GM12865 (cell line): ENCODE measurements at regions not wholly inside any gene's neighbourhood (a gene's known extent, or its start where the extent isn't known, plus 50 kb on each side); places are given as distances from the start of the nearest gene placed in this dataset.
A peak's percentile ranks its signal among the peaks of the same experiment; 100 is the strongest.

Source experiments
- DNase-seq: peaks from one replicate; pipeline ENCODE4 v3.0.0; 2010; ENCODE audit warnings: low read depth
- H3K4me3 ChIP-seq: 2 replicates; pipeline ENCODE4 v1.5.1; 2011; ENCODE audit warnings: mild to moderate bottlenecking, low read depth, low read length, control low read depth
- CTCF ChIP-seq: IDR thresholded peaks from 2 replicates; pipeline ENCODE4 v1.5.1; 2011; ENCODE audit warnings: low read length, control low read depth, low read depth, inconsistent platforms; ENCODE audit not compliant: insufficient read depth; ENCODE audit errors: missing control alignments

DNA sequence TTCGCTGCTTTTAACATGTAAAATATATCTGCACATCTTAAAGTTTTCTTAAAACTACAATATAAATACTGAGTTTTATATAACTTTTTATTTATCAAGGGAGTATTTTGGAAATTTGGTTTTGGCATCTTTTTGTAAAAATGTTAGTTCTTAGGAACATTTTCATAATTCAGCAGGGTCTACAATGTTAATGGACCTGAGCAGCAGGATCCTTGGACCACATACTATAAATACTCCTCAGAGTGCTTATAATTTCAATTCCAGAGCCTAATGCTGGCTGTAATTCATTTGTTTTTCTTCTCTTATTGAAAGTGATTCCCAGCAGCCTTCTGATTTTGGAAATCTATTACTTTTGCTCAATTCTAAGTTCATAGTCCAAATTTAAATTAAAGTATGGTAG lies 1216.2 kb downstream of the MAT2B start:
- no peak overlapping the region for H3K4me3 ChIP-seq
- no peak for DNase-seq

DNA sequence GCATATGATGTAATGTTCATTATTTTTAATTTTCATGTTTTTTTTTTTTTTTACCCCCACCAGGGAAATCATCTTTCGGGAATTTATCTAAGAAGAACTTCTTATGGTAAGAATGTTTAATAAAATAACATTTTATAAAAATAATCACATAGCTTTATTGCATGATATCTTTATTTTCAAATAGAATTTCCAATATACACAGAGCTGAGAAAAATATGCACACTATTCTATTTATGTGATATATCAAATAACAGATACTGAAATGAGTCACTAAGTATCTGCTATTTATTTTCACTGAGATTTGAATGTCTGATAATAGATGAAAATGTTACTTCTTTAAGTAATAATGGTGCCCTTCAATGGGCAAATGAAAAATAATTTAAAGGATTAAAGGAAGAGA lies 1217.3 kb downstream of the MAT2B start:
- TF ChIP-seq CTCF, result no peak
- no peak overlapping the region for H3K4me3 ChIP-seq
- no peak for DNase-seq

More for the DNA sequence above, 1216.2 kb downstream of the MAT2B start:
- TF ChIP-seq CTCF, result no peak

DNA sequence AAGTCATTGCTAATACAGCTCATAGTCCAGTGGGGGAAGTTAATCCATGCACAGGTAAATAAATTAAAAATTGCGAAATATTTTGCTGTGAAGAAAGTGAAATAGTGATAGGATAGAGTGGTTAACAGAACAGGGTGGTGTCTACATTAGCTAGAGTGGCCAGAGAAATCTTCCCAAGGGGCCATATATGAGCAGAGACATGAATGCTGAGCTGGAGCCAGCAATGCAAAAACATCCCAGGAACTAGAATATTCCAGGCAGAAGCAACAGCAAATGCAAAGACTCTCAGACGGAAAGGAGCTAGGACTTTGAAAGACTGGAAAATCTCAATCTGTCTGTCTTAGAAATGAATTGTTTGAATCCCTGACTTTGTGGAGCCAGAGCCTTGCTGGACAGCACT lies 1221.6 kb downstream of the MAT2B start:
- no peak for TF ChIP-seq CTCF
- no peak overlapping the region for H3K4me3 ChIP-seq

DNA sequence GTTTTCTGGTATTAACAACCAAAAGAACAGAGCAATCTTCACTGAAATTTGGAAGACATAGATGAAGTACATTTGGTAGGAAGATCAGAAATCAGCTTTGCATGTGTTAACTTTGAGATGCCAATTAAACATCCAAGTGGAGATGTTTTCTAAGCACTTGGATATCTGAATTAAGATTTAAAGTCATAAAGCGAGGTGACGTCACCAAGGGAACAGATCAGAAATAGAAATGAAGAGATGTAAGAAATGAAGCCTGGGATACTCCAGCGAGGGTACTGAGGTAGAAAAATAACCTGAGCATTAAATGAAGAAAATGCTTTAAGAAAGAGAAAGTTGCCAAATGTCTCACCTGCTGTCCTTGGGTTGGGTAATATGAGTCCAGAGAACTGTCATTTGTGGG lies 1223.3 kb downstream of the MAT2B start:
- TF ChIP-seq CTCF, result no peak
- no peak for DNase-seq
- H3K4me3 ChIP-seq, result no peak overlapping the region

More for the DNA sequence above, 1221.6 kb downstream of the MAT2B start:
- no peak for DNase-seq

DNA sequence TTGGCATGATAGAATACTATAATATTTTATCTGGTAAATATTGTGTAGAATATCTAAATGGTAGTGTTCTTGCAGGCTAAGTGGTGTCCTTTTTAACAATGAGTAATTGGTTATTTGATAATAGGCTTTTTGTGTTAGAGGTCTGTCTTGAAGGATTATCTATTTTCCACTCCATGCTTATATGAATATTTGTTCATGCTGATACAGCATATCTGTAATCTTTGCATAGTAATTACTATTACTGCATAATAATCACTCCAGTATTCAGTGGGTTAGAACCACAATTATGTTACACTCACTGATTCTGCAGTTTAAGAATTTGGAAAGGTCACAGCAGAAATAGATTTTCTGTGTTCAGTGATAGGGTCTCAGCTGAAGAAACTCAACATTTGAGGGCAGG lies 1229.9 kb downstream of the MAT2B start:
- H3K4me3 ChIP-seq, result no peak overlapping the region
- no peak for DNase-seq
- no peak for TF ChIP-seq CTCF

GRCh38 chr5:164741376-164741775 lies 1236.0 kb downstream of the MAT2B start:
- TF ChIP-seq CTCF, result no peak
- peak; percentile 29 for DNase-seq
- H3K4me3 ChIP-seq, result no peak overlapping the region

DNA sequence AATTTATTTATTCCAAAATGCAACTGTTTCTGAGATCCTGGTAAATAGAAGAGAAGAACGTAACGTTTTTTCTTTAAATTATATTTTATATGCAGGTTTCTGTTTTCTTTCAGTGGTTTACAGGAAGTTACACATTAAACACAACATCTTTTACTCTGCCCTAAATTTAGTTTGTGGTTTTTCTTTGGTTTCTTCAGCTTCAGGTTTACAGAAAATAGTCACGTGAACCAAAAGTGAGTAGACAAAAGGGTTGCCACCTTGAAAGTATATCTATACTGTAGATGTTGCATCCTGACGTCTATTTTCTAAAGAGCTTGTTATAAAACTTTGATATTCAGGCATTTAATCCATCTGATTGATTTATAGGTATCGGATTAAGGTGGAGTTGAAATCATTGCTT lies 1236.6 kb downstream of the MAT2B start:
- TF ChIP-seq CTCF, result no peak
- peak; percentile 61 for DNase-seq

More for the DNA sequence above, 1236.6 kb downstream of the MAT2B start:
- H3K4me3 ChIP-seq, result no peak overlapping the region
